Endothelial cell of umbilical vein (primary cell): ENCODE measurements at regions not wholly inside any gene's neighbourhood (a gene's known extent, or its start where the extent isn't known, plus 50 kb on each side); places are given as distances from the start of the nearest gene placed in this dataset.

ENCODE experiments used
- BruUV-seq: library from RNA; stranded (reverse); fragments of 400-500 nt; replicated peaks from 2 replicates; lab custom pipeline; 2021; lab: Mats Ljungman, UMichigan
- CTCF ChIA-PET: fragments of 300-600, 350-600 bp; sonication (Branson Sonifier 250); formaldehyde crosslinking; loops from one replicate; lab custom pipeline; 2021; ENCODE audit warnings: antibody characterized with exemption, inconsistent platforms; lab: Charles Lee
- POLR2A ChIA-PET: fragments of 300-600, 350-600 bp; sonication (Branson Sonifier 250); formaldehyde crosslinking; loops from one replicate; lab custom pipeline; 2021; ENCODE audit warnings: antibody characterized with exemption, inconsistent platforms; lab: Charles Lee
- DNase-seq: peaks from one replicate; pipeline ENCODE4 v3.0.0-alpha.2; 2011; ENCODE audit warnings: low read depth, low spot score
- FAIRE-seq: peaks from 2 replicates; lab custom pipeline; 2011; peaks lifted over from hg19 to GRCh38; lab: Jason Lieb, UNC
- H2AFZ ChIP-seq: 2 replicates; pipeline ENCODE4 v1.6.0; 2012; ENCODE audit warnings: low read depth, low read length, control low read depth, inconsistent platforms
- H3K27ac ChIP-seq: 2 replicates; pipeline ENCODE4 v1.5.1; 2011; ENCODE audit warnings: low read depth, mild to moderate bottlenecking, control low read depth, low read length, moderate library complexity; ENCODE audit not compliant: insufficient read depth
- H3K27me3 ChIP-seq, 2 experiments: 2 replicates each; pipeline versions ENCODE4 v1.6.0 to v1.6.1; 2011; ENCODE audit warnings: low read length in 2 of 2, mixed read lengths in 1 of 2; ENCODE audit not compliant: control insufficient read depth in 2 of 2, insufficient read depth in 2 of 2
- H3K36me3 ChIP-seq, 2 experiments: 2 replicates in 1 of 2; 3 replicates in 1 of 2; pipeline ENCODE4 v1.5.1; 2011; ENCODE audit warnings: low read length in 2 of 2, mild to moderate bottlenecking in 1 of 2, moderate library complexity in 1 of 2; ENCODE audit not compliant: control insufficient read depth in 2 of 2, insufficient read depth in 2 of 2; ENCODE audit errors: extremely low read depth in 1 of 2
- H3K4me1 ChIP-seq: 3 replicates; pipeline ENCODE4 v1.5.1; 2011; ENCODE audit warnings: mild to moderate bottlenecking, low read length; ENCODE audit not compliant: control insufficient read depth, insufficient read depth; ENCODE audit errors: extremely low read depth
- H3K4me2 ChIP-seq: 2 replicates; pipeline ENCODE4 v1.6.1; 2011; ENCODE audit warnings: low read length, control low read depth, mixed read lengths; ENCODE audit not compliant: insufficient read depth
- H3K4me3 ChIP-seq, 3 experiments: fragments of 200-600 bp in 1 of 3; sonication (generic), shearing (Covaris generic) in 1 of 3; replicated peaks in 1 of 3; 2 replicates each; pipeline ENCODE4 v1.5.1; 2011 to 2016; ENCODE audit warnings: control low read depth in 3 of 3, low read length in 3 of 3, mild to moderate bottlenecking in 2 of 3, inconsistent platforms in 1 of 3, low read depth in 1 of 3, moderate library complexity in 1 of 3; ENCODE audit not compliant: insufficient read depth in 1 of 3
- H3K79me2 ChIP-seq: 2 replicates; pipeline ENCODE4 v1.6.0; 2012; ENCODE audit warnings: low read length, inconsistent platforms; ENCODE audit not compliant: control insufficient read depth, insufficient read depth
- H3K9ac ChIP-seq: replicated peaks from 2 replicates; pipeline ENCODE3; 2011; ENCODE audit warnings: low read length, control low read depth; ENCODE audit not compliant: insufficient read depth; ENCODE audit errors: extremely low read depth
- H3K9me1 ChIP-seq: replicated peaks from 3 replicates; pipeline ENCODE4 v1.6.0; 2011; ENCODE audit warnings: mild to moderate bottlenecking, low read length; ENCODE audit not compliant: control insufficient read depth, insufficient read depth; ENCODE audit errors: extremely low read depth
- H3K9me3 ChIP-seq: replicated peaks from 2 replicates; pipeline ENCODE4 v1.5.1; 2012; ENCODE audit warnings: low read length, inconsistent platforms; ENCODE audit not compliant: control insufficient read depth, insufficient read depth
- H4K20me1 ChIP-seq: replicated peaks from 2 replicates; pipeline ENCODE3; 2011; ENCODE audit warnings: mild to moderate bottlenecking, low read length; ENCODE audit not compliant: control insufficient read depth, insufficient read depth; ENCODE audit errors: extremely low read depth
- EZH2 ChIP-seq: IDR thresholded peaks from 2 replicates; pipeline ENCODE4 v1.6.1; 2012; ENCODE audit warnings: borderline replicate concordance, low read depth, mild to moderate bottlenecking, moderate library complexity, low read length, inconsistent platforms; ENCODE audit not compliant: severe bottlenecking
- FOS ChIP-seq: IDR thresholded peaks from 2 replicates; pipeline ENCODE4 v1.6.1; 2011; ENCODE audit warnings: mild to moderate bottlenecking, low read length, moderate library complexity, borderline replicate concordance; ENCODE audit not compliant: insufficient read depth
- GATA2 ChIP-seq: IDR thresholded peaks from 2 replicates; pipeline ENCODE4 v1.7.0; 2011; ENCODE audit warnings: low read depth, mild to moderate bottlenecking, moderate library complexity, mixed read lengths, low read length; ENCODE audit not compliant: insufficient read length, insufficient read depth
- JUN ChIP-seq: IDR thresholded peaks from 2 replicates; pipeline ENCODE4 v1.6.1; 2011; ENCODE audit warnings: borderline replicate concordance, low read depth; ENCODE audit not compliant: insufficient read length, insufficient read depth
- MAX ChIP-seq: IDR thresholded peaks from 2 replicates; pipeline ENCODE4 v1.6.1; 2011; ENCODE audit not compliant: insufficient read depth, insufficient read length
- MYC ChIP-seq: IDR thresholded peaks from one replicate; pipeline ENCODE4 v1.6.1; 2011; ENCODE audit warnings: mild to moderate bottlenecking, low read depth, low read length
- POLR2A ChIP-seq: IDR thresholded peaks from 2 replicates; pipeline ENCODE4 v1.6.1; 2012; ENCODE audit warnings: low read depth, mild to moderate bottlenecking, control low read depth, low read length
- POLR2AphosphoS5 ChIP-seq: IDR thresholded peaks from 2 replicates; pipeline ENCODE4 v1.6.1; 2012; ENCODE audit warnings: low read depth, mild to moderate bottlenecking, control low read depth, low read length, moderate library complexity; ENCODE audit not compliant: insufficient read depth
- dilution Hi-C: fragments of 300-500 bp; cut with MboI; formaldehyde crosslinking; loops from one replicate; pipeline ENCODE4 v1.15.0; 2019; ENCODE audit warnings: low sequenced_read_pairs; ENCODE audit not compliant: extremely low pct_ligation_motif_present
- intact Hi-C: fragments of 100-400 bp; cut with micrococcal nuclease; formaldehyde crosslinking; loops from one replicate; pipeline ENCODE4 v1.10.0; 2022
- TF ChIP-seq, protein P1 (sequence below), 2 donors: IDR thresholded peaks; 1 replicate in 1 of 2; 2 replicates in 1 of 2; pipeline ENCODE4 v1.5.1; 2011; ENCODE audit warnings: low read length in 2 of 2, mild to moderate bottlenecking in 2 of 2, moderate library complexity in 2 of 2, control low read depth in 1 of 2, inconsistent platforms in 1 of 2, low read depth in 1 of 2; ENCODE audit not compliant: insufficient read depth in 1 of 2; ENCODE audit errors: extremely low read depth in 1 of 2

DNA sequence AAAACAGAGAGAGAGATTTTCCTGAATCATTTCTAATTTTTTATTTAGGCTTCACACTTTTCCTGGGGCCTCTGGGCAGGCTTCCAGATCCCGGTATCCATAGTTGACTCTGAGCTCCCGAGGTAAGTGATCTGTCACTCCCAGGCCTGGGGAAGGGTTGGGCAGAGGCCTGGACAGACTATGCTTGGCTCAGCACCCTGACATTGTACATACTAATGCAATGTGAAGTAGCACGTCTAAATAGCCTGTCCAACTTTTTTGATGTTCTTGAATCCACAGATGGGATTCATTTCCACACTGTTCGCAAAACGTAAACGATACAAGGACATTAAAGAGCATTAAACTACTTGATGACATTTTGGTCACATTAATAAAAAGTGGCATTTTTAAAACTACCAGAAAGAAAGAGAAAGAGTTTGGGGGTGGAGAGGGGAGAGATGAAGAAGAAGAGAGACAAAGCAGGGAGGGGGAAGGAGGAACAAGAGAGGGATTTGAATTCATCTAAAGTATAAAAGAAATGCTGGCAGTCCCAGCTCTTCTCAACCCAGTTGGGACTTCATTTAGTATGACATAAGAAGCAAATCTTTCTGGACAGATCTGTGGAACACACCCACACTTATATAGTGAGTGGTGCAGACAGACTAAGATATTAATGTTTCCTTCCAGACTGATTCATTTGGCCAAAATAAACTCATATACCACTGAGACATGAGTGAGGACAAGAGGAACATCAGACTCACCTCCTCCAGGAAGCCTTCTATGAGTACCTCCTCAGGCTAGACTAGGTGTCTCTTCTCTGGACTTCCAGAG, 514.2 kb downstream of the SOX6 start:
- CTCF ChIA-PET = no interaction called here
- DNase-seq = no peak
- TF ChIP-seq FOS = no peak
- no peak for TF ChIP-seq MYC
- TF ChIP-seq POLR2A = no peak
- TF ChIP-seq GATA2 = no peak
- TF ChIP-seq JUN = no peak
- TF ChIP-seq POLR2AphosphoS5 = no peak
- no peak for TF ChIP-seq MAX
- no peak for TF ChIP-seq EZH2
- TF ChIP-seq, protein P1, sequence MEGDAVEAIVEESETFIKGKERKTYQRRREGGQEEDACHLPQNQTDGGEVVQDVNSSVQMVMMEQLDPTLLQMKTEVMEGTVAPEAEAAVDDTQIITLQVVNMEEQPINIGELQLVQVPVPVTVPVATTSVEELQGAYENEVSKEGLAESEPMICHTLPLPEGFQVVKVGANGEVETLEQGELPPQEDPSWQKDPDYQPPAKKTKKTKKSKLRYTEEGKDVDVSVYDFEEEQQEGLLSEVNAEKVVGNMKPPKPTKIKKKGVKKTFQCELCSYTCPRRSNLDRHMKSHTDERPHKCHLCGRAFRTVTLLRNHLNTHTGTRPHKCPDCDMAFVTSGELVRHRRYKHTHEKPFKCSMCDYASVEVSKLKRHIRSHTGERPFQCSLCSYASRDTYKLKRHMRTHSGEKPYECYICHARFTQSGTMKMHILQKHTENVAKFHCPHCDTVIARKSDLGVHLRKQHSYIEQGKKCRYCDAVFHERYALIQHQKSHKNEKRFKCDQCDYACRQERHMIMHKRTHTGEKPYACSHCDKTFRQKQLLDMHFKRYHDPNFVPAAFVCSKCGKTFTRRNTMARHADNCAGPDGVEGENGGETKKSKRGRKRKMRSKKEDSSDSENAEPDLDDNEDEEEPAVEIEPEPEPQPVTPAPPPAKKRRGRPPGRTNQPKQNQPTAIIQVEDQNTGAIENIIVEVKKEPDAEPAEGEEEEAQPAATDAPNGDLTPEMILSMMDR (IDR thresholded peaks at IDR 0.05; ENCODE audit: extremely low read depth in 1 of 2, insufficient read depth in 1 of 2, low read depth in 1 of 2, low read length in 2 of 2) = no peak

More for the DNA sequence above, 514.2 kb downstream of the SOX6 start:
- Histone ChIP-seq H4K20me1 (no peaks in the 10 kb centered on the region), H3K9me1 (no peaks in the 10 kb centered on the region), H3K9ac (no peak overlapping the region), H3K4me2 (no peak overlapping the region), H3K27ac (no peak overlapping the region), H3K79me2 (no peaks in the 10 kb centered on the region), H3K27me3 (no peaks in the 10 kb centered on the region), H2AFZ (no peak overlapping the region), H3K4me3 (no peak overlapping the region), H3K9me3 (no peaks in the 10 kb centered on the region), H3K4me1 (peaks cover 6% of the 10 kb centered on the region), H3K36me3 (no peaks in the 10 kb centered on the region)
- no peak for FAIRE-seq
- dilution Hi-C loops = no loop called here
- POLR2A ChIA-PET = no interaction called here
- intact Hi-C loops = no loop called here
- BruUV-seq = no TSS peak
